ENCODE measurements at regions not wholly inside any gene's neighbourhood (a gene's known extent, or its start where the extent isn't known, plus 50 kb on each side); places are given as distances from the start of the nearest gene placed in this dataset.
A peak's percentile ranks its signal among the peaks of the same experiment; 100 is the strongest.
"Not testable (repeated sequence)": the region's sequence is repeated elsewhere in the genome, so short reads cannot be mapped to it uniquely, and the experiment has no call there.

DNA sequence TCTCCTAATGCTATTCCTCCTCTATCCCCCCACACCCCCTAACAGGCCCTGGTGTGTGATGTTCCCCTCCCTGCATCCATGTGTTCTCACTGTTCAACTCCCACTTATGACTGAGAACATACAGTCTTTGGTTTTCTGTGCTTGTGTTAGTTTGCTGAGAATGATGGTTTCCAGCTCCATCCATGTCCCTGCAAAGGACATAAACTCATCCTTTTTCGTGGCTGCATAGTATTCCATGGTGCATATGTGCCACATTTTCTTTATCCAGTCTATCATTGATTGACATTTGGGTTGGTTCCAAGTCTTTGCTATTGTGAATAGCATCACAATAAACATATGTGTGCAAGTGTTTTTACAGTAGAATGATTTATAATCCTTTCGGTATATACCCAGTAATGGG, 870.0 kb upstream of the SLC39A10 start:
- not testable (repeated sequence) for DNase-seq

DNA sequence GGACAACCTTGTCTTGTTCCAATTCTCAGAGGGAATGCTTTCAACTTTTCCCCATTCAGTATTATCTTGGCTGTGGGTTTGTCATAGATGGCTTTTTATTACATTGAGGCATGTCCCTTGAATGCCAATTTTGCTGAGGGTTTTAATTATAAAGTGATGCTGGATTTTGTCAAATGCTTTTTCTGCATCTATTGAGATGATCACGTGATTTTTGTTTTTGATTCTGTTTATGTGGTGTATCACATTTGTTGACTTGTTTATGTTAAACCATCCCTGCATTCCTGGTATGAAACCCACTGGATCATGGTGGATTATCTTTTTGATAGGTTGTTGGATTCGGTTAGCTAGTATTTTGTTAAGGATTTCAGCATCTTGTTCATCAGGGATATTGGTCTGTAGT, 885.6 kb upstream of the SLC39A10 start:
- not testable (repeated sequence) for DNase-seq

DNA sequence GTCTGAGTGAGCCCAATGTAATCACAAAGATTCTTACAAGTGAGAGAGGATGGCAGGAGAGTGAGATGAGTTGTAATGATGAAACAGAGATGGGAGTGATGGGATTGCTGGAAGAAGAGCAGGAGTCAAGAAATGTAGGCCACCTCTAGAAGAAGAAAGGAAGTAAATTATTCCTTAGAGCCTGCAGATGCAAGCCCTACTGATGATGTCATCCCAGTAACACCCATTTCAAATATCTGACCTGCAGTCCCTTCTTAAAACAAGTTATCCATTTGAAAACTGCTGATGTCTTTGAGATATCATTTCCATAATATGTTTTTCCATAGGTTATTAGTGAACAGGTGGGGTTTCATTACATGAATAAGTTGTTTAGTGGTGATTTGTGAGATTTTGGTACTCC, 888.0 kb upstream of the SLC39A10 start:
- DNase-seq, result no peak

DNA sequence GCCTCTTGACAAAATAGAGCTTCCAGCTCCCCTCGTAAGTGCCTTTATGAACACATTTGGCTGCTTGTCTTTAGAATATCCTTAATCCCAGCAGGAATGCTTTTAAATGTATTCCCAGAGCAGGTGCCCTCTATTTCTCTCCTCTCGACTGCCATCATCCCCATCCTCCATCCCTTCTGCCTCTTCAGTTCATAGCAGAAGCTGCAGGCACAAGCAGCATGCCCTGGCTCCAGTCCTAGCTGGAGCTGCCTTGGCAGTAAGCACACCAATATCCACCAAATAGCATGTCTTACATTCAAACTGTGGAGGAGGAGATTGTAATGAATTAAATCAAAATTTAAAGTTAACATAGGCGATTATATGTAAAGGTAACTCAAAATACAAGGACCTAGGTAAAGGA, 891.3 kb upstream of the SLC39A10 start:
- peak in 2 of 3 donors; percentile 3 to 4 for DNase-seq

DNA sequence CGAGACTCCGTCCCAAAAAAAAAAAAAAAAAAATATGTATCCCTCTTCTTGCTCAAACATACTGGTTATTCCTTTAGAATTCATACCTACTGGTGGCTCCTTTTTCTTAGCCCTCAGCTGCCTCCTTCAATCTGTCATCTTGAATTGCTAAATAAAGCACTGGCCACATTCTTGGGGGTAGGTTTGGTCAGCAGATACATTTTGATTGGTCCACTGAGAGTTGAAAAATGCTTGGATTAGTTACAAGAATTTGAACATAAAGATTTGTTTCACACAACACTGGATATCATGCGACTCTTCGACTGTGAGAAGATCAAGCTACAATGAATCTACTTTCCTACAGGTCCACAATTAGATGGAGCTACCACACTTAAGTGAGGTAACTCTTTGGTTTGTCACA, 906.1 kb upstream of the SLC39A10 start:
- DNase-seq, result peak in 1 of 3 donors; percentile 8

DNA sequence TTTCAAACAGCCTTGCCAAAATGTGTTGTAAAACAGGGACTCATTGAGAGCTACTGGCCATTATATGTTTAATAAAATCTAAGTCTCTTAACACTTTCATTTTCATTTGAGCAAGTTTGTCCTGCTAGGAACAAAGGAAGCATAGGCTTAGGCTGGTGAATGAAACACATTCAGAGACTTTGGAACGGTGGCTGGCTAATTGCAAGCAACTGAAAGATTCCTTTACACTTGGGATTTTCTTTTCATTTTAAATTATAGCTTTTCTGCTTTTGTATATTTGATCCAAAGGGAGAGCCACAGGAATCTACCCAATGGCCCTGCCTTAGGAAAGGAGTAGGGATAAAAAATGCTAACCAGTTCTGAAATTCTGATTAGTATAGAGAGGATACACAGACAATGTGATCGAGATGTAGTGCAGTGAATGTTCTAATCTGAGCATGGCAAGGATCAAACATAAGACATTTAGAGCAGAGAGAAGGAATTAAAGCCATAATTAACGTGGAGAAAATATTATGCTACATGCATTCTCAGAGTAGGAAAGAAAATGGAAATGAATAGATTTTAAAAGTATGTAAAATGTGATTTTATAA, 911.4 kb upstream of the SLC39A10 start:
- no peak for DNase-seq

DNA sequence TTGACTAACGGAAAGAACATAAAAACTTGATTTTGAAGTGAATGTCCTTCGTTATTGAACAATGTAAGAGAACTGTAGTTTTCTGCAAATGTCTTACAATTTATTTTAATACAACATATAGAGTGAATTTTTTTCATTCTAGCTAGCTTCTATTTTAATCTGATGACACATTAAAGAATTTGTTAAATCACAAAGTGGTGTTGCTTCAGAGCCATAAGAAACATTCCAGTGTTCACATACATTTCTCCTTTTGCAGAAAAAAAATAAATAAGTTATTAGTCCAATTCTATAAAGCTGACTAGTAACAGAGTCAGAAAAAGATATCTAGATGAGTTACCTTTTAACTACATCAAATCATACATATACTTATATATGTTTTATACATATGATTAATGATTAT, 914.3 kb upstream of the SLC39A10 start:
- DNase-seq, result no peak

DNA sequence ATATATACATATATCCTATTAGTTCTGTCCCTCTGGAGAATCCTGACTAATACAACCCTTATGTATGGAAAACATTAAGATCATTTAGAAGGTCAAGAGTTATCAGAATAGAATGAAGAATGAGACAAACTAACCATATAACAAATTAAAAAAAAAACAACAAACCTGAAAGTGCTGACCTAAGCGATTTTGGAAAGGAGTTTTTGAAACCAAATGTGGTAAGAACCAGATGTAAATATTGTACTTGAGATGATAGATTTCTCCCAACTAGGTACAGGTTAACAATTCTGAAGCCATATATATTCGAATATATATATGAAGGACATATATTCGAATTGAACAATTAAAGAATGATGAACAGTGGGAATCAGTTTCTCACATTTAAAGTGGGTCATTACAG, 917.8 kb upstream of the SLC39A10 start:
- DNase-seq, result no peak

DNA sequence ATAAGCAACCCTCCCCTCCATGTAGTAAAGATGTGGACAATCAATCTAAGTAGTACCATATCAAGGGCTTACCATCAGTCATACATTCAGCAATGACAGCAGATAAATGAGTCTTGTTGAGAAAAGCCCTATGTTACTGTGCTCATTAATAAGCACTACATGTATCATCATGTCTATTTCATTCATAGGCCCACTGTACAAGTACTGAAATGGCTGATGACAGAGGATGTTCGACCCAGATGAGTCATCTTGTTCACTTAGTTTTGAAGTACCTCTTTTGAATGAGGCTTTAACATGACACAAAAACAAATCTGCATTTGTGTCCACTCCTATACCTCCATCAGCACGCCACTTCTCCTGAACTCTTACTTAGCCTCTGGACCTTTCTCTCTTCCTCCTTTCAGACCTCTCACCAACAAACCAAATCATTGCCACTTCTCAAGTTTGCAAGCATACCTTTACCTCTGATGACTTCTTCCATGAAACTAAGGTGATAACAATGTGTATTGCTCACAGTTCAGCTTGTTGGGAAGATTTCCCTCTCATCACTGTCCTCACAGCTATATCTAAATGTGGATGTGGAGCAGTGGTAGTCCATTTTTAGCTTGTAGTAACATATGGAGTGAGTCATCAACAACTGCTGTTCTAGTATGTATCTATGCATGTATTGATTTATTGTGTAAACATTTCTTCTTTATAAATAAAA, 921.0 kb upstream of the SLC39A10 start:
- no peak for DNase-seq

DNA sequence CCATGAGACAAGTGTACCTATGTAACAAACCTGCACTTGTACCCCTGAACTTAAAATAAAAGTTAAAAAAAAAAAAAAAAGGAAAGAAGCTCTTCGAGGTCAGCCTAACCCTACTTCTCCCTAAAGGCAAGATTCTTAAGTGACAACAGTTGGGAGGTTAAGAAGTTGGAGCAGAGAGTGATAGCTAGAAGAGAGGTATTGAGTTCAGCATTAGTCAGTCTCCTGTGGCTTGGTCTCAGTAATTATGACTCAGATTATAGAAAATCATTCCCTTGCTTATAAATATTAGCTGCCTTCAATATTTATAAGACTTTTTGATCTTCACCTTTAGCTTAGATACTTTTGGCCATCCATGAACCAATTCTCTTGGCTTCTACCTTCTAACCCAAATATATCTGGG, 926.8 kb upstream of the SLC39A10 start:
- DNase-seq, result no peak

DNA sequence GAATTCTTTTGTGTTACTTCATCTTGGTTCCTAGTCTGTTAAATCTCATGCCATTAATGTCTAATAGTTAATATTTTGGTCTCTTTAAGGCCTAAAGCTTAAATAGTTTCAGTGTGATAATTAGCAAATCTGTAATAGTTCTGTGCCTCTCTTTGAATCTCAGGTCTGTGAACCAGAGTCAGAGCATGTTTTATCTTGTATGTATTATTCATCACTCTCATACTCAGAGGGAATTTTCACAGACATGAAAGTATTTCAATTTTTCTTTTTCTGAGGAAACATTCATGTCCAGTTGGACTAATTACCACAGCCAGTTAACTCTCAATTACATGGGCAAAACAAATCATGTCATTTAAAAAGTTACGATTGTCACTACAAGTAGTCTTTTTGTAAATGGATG, 931.9 kb upstream of the SLC39A10 start:
- no peak for DNase-seq

DNA sequence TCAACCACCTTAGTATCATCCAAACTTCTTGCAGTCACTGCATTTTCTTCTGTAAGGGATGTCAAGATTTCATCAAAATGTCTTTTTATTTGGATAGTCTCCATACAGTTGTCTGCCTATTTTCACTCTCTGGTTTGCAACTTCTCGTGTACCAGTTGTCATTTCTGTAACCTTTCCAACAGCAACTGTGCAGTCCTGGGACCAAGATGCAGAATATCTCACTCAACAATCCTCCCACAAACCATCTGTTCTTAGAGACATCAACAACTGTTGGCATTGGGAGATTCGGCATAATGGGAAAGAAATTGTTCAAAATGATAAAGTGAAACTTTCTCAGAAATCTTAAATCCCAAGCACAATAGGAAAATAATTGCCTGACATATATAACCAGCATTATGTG, 933.6 kb upstream of the SLC39A10 start:
- peak; percentile 22 to 45 (median 30) for DNase-seq

DNA sequence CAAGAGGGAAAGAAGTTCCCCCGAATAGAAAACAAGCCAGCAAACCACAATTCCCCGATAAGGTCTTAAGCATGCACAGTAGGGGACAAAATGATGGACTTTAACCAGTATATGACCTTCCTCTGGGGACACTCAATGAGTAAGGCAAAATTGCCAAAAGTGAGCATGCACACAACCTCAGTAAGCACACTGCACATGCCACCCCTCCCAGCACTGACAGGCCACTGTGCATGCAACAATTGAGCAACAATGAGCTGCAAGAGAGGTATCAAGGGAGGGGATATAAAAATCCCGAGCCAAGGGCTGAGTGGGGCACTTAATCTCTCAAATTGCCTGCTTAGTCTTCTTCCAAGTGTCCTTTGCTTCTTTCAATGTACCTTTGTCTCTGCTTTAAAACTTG, 935.8 kb upstream of the SLC39A10 start:
- DNase-seq, result no peak

DNA sequence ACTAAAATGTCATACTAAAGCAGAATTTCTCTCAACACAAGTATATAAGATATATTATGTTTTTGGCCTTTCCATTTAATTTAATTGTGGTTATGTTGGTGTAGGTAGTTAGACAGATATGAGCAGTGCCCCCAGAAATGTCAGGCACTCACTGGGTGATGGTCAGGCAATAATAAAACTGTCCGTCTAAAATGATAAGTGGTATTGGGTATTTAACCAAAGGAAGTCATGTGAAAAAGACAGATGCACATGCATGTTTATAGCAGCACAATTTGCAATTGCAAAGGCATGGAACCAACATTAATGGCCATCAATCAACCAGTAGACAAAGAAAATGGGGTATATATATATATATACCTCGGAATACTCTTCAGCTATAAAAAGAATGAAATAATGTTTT, 936.6 kb upstream of the SLC39A10 start:
- DNase-seq, result no peak

DNA sequence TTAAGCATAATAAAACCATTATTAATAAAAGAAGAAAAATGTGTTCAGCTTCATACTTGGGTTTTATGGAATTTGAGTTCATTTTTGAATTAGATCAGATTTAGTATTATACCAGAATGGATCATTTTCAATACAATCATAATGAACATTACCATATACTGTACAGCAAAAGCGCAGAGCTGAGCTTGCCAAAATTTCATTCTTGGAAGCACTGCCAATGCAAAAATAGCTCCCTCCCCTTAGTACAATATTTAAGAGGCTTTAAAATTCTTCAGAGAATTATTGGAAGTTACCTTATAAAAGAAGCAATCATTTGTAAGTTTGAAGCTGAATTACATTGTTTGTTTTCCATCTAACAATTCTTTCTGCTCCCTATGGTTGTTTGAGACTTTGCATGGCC, 938.1 kb upstream of the SLC39A10 start:
- DNase-seq, result peak; percentile 22 to 71 (median 61)

DNA sequence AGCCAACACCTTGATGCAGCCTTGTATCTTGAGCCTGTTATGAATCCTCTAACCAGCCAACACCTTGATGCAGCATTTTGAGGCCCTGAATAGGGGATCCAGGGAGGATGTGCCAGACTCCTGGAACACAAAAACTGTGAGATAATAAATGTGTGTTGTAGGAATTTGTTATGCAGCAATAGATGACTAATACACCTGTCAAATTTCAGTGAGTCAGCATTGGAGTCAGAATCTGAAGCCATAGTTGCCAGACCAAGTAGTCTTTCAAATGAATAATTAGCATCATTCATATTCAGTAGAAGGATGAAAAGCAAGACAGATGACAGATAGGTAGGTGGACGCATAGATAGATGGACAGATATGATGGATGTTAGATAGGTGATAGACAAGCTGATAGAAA, 942.5 kb upstream of the SLC39A10 start:
- DNase-seq, result no peak

DNA sequence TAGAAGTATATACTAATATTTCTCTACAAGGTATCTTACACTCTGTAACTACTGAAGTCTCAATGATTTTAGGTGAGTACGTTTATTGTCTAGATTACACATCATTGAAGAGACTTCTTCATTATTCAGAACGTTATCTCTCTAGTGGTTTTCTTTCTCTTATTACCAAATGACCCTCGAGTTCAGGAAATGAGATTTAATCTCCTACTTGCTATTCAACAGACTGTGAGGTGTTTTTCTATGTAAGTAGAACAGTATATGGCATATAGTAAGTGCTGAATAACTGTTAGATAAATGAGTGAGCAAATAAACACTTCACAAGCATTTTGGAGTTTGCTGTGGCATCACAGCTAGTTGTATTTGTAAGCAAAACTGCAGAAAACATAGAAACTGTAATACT, 947.2 kb upstream of the SLC39A10 start:
- DNase-seq, result no peak

DNA sequence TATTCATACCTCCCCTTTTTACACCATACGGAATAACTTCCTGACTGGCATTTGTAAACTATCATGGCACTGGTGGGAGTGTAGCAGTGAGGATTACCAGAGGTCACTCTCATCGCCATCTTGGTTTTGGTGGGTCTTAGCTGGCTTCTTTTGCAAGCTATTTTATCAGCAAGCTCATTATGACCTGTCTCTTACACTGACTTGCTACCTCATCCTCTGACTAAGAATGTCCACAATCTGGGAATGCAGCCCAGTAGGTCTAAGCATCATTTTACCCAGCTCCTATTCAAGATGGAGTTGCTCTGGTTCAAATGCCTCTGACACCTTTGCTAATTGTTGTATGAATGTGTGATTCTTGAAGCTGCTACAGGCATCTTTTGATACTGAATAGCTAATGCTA, 950.8 kb upstream of the SLC39A10 start:
- no peak for DNase-seq

DNA sequence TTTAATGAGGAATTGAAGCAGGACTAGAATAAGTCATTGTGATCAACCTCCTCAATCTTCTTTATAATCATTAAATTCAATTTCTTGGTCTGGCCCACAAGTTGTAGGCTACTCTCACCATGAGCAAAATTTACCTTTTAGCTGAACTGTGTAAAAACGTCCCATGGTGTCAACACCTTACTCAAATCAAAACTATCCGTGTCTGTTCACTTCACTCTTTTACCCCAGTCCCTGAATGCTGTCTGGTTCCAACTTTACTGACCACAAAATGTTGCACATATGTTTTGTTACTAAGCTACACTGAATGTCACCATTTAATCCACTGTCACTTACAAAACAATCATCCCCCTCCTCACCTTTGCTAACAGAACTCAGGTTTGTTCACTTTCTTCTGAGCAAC, 951.6 kb upstream of the SLC39A10 start:
- DNase-seq, result no peak

DNA sequence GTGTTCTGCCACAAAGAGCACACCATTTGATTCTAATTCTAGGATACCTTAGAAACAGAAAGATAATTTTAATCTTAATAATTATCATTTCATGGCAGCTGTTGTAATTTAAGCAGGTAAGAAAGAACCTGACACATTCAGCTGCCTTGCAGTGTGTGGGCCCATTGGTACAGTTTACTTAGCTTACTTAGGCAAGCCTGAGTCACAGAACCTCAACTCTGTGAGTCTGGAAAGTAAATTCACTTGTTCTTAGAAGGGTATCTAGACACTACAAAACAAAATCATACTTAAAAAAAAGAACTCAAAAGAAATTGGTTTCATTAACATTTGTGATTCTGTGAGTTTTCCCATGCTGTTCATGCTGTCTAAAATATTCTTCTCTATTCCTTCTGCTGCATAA, 956.3 kb upstream of the SLC39A10 start:
- no peak for DNase-seq

DNA sequence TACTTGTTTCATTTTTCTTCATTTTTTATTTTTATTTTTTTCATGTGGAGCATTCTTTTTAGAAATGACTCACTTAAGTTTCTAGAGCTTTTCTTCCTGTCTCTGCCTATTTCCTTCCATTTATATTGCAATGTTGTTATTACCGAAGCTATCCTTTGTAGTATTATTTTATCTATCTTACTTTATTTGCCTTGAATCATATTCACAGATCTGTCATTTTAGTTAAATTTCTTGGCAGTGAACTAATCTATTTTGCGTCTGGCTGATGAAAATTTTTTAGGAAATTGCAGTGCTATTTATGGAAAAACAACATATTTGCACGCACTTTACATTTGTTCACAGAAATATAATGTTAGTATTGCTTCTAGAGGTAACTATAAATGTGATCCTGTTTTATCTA, 956.9 kb upstream of the SLC39A10 start:
- DNase-seq, result no peak

DNA sequence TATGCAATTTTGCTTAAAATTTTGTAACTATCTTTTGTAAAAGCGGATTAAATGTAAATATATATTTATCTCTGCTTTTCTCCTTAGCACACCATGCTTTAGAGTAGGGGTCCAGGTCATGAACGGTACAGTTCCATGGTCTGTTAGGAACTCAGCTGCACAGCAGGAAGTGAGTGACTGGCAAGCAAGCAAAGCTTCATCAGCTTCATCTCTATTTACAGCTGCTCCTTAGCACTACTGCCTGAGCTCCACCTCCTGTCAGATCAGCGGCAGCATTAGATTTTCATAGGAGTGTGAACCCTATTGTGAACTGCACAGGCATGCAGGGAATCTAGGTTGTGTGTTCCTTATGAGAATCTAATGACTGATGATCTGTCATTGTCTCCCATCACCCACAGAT, 959.0 kb upstream of the SLC39A10 start:
- no peak for DNase-seq

DNA sequence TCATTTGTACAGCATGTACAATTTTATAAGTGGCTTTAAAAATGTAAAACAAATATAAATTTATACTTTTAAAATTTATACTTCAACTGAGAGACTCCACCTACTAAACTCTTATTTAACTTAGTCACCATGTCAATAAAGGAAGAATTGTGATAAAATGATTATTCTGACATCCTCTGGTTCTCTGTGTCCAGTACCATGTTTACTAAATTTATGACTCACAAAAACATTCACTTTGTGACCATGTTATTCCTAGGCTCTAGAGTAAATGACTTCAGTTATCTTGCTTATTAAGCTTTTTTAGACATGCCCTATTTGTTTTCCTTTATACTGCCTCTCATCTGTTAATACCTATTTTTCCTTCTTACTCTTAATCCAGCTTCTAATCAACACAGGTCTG, 959.6 kb upstream of the SLC39A10 start:
- DNase-seq, result no peak

DNA sequence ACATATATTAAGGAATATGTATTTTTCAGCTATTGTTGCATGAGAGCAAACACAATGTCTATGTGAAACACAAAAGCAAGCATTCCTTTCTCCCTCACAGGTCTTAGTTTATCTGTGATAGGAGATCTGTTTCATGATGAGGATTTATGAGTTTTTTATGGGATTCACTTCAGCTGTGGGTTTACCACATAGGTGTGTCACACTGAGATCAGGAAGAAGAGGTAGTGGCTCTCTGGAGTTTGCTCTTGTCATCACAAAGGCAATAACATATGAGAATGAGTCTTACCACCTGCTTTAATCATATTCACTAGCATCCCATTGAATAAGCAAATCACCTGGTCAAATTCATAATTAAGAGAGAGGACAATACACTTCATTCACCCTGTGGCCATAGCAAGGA, 960.3 kb upstream of the SLC39A10 start:
- DNase-seq, result no peak
